Ectodermal cell (in vitro differentiated cells): ENCODE measurements at regions not wholly inside any gene's neighbourhood (a gene's known extent, or its start where the extent isn't known, plus 50 kb on each side); places are given as distances from the start of the nearest gene placed in this dataset.

Experiments
- H3K27ac ChIP-seq: 2 replicates; pipeline ENCODE4 v1.7.0; 2013; ENCODE audit warnings: mild to moderate bottlenecking, low read depth, low read length; ENCODE audit not compliant: insufficient read depth, poor library complexity, severe bottlenecking
- H3K27me3 ChIP-seq: 2 replicates; pipeline ENCODE4 v1.7.0; 2013; ENCODE audit warnings: mild to moderate bottlenecking, low read length; ENCODE audit not compliant: insufficient read depth, control insufficient read depth, poor library complexity, severe bottlenecking
- H3K36me3 ChIP-seq: one replicate; pipeline ENCODE4 v1.7.0; 2013; ENCODE audit warnings: low read length; ENCODE audit not compliant: control insufficient read depth, insufficient read depth
- H3K4me1 ChIP-seq: one replicate; pipeline ENCODE4 v1.7.0; 2013; ENCODE audit warnings: low read length; ENCODE audit not compliant: control insufficient read depth, insufficient read depth
- H3K4me3 ChIP-seq: 2 replicates; pipeline ENCODE4 v1.7.0; 2013; ENCODE audit warnings: low read depth, low read length, control low read depth; ENCODE audit not compliant: insufficient read depth
- H3K9me3 ChIP-seq: 2 replicates; pipeline ENCODE4 v1.7.0; 2013; ENCODE audit warnings: mild to moderate bottlenecking, low read length, moderate library complexity; ENCODE audit not compliant: control insufficient read depth
- WGBS, 2 experiments: methylation state at CpG; one replicate each; pipeline ENCODE4 v1.1.7; 2013; ENCODE audit warnings: missing lambda C conversion rate in 2 of 2; 5-methylcytosine and 5-hydroxymethylcytosine counted together

- Histone ChIP-seq H3K27me3 (no peaks in the 10 kb centered on the region), H3K27ac (no peak overlapping the region), H3K4me3 (no peak overlapping the region), H3K9me3 (no peaks in the 10 kb centered on the region), H3K36me3 (no peaks in the 10 kb centered on the region), H3K4me1 (no peaks in the 10 kb centered on the region)
- WGBS, 2 experiments = 90 to 93% methylated on average over 2 of the region's 2 CpGs
These were observed 191.1 kb upstream of the B3GALT2 start for GRCh38 chr1:193377472-193377871.

- Histone ChIP-seq H3K27ac (no peak overlapping the region), H3K9me3 (no peaks in the 10 kb centered on the region), H3K4me3 (no peak overlapping the region), H3K27me3 (no peaks in the 10 kb centered on the region), H3K4me1 (no peaks in the 10 kb centered on the region), H3K36me3 (no peaks in the 10 kb centered on the region)
- 80 to 98% methylated on average over 1 to 2 of the region's 2 CpGs for WGBS, 2 experiments
These were observed 186.1 kb upstream of the B3GALT2 start for GRCh38 chr1:193372553-193372952.

GRCh38 chr1:193368302-193368701, 181.9 kb upstream of the B3GALT2 start:
- Histone ChIP-seq H3K4me1 (no peaks in the 10 kb centered on the region), H3K36me3 (no peaks in the 10 kb centered on the region), H3K27me3 (no peaks in the 10 kb centered on the region), H3K4me3 (no peak overlapping the region), H3K9me3 (no peaks in the 10 kb centered on the region), H3K27ac (no peak overlapping the region)
- WGBS, 2 experiments = 88 to 92% methylated on average over 5 of the region's 5 CpGs

GRCh38 chr1:193367863-193368262, 181.4 kb upstream of the B3GALT2 start:
- Histone ChIP-seq H3K4me1 (no peaks in the 10 kb centered on the region), H3K27ac (no peak overlapping the region), H3K4me3 (no peak overlapping the region), H3K36me3 (no peaks in the 10 kb centered on the region), H3K9me3 (no peaks in the 10 kb centered on the region), H3K27me3 (no peaks in the 10 kb centered on the region)
- 90 to 92% methylated on average over 1 of the region's 1 CpG for WGBS, 2 experiments

GRCh38 chr1:193366764-193367507, 180.5 kb upstream of the B3GALT2 start:
- Histone ChIP-seq H3K4me3 (no peak overlapping the region), H3K4me1 (no peaks in the 10 kb centered on the region), H3K27me3 (no peaks in the 10 kb centered on the region), H3K9me3 (no peaks in the 10 kb centered on the region), H3K27ac (no peak overlapping the region), H3K36me3 (no peaks in the 10 kb centered on the region)
- WGBS, 2 experiments = no CpG with 5 or more reads among the region's 1 CpG

GRCh38 chr1:193365966-193366365, 179.6 kb upstream of the B3GALT2 start:
- H3K4me3 ChIP-seq = no peak overlapping the region
- no peaks in the 10 kb centered on the region for H3K4me1 ChIP-seq
- 95 to 97% methylated on average over 2 of the region's 2 CpGs for WGBS, 2 experiments
- no peaks in the 10 kb centered on the region for H3K9me3 ChIP-seq
- no peaks in the 10 kb centered on the region for H3K36me3 ChIP-seq
- H3K27me3 ChIP-seq = no peaks in the 10 kb centered on the region
- no peak overlapping the region for H3K27ac ChIP-seq

- 95 to 96% methylated on average over 5 of the region's 5 CpGs for WGBS, 2 experiments
- H3K36me3 ChIP-seq = no peaks in the 10 kb centered on the region
- no peaks in the 10 kb centered on the region for H3K27me3 ChIP-seq
- H3K4me1 ChIP-seq = no peaks in the 10 kb centered on the region
- H3K4me3 ChIP-seq = no peak overlapping the region
- no peaks in the 10 kb centered on the region for H3K9me3 ChIP-seq
- no peak overlapping the region for H3K27ac ChIP-seq
These were observed 173.2 kb upstream of the B3GALT2 start for GRCh38 chr1:193359631-193360030.

- no peaks in the 10 kb centered on the region for H3K4me1 ChIP-seq
- H3K27ac ChIP-seq = no peak overlapping the region
- no peak overlapping the region for H3K4me3 ChIP-seq
- no peaks in the 10 kb centered on the region for H3K36me3 ChIP-seq
- H3K9me3 ChIP-seq = no peaks in the 10 kb centered on the region
- H3K27me3 ChIP-seq = no peaks in the 10 kb centered on the region
- 85 to 100% methylated on average over 1 to 3 of the region's 3 CpGs for WGBS, 2 experiments
These were observed 172.0 kb upstream of the B3GALT2 start for GRCh38 chr1:193358419-193358818.

GRCh38 chr1:193356249-193356648, 169.8 kb upstream of the B3GALT2 start:
- Histone ChIP-seq H3K27ac (no peak overlapping the region), H3K9me3 (no peaks in the 10 kb centered on the region), H3K36me3 (no peaks in the 10 kb centered on the region), H3K27me3 (no peaks in the 10 kb centered on the region), H3K4me1 (no peaks in the 10 kb centered on the region), H3K4me3 (no peak overlapping the region)
- 87 to 96% methylated on average over 4 of the region's 4 CpGs for WGBS, 2 experiments

- 95% methylated on average over 2 of the region's 2 CpGs for WGBS, 2 experiments
- Histone ChIP-seq H3K9me3 (no peaks in the 10 kb centered on the region), H3K27ac (no peak overlapping the region)
These were observed 169.2 kb upstream of the B3GALT2 start for GRCh38 chr1:193355626-193356025.

More at GRCh38 chr1:193355626-193356025, 169.2 kb upstream of the B3GALT2 start:
- no peak overlapping the region for H3K4me3 ChIP-seq
- H3K27me3 ChIP-seq = no peaks in the 10 kb centered on the region
- no peaks in the 10 kb centered on the region for H3K36me3 ChIP-seq
- H3K4me1 ChIP-seq = no peaks in the 10 kb centered on the region
